Thoracic aorta (tissue), 2 donors: ENCODE measurements at regions not wholly inside any gene's neighbourhood (a gene's known extent, or its start where the extent isn't known, plus 50 kb on each side); places are given as distances from the start of the nearest gene placed in this dataset.

Source experiments
- ATAC-seq: fragments of 150-250 bp; one replicate; pipeline ENCODE4 v1.8.0; 2017; ENCODE audit warnings: low read depth; ENCODE audit not compliant: insufficient number of reproducible peaks, low FRiP score
- DNase-seq: peaks from one replicate; pipeline ENCODE4 v3.0.0-alpha.2; 2020; ENCODE audit warnings: low spot score
- H3K27ac ChIP-seq, 2 donors: fragments of 200-600 bp; sonication (generic); 1 replicate in 1 of 2; 2 replicates in 1 of 2; pipeline ENCODE4 v1.5.1; 2016; ENCODE audit warnings: mild to moderate bottlenecking in 2 of 2, moderate library complexity in 2 of 2
- H3K27me3 ChIP-seq: fragments of 200-600 bp; sonication (generic); replicated peaks from 2 replicates; pipeline ENCODE4 v1.6.0; 2016; ENCODE audit warnings: mild to moderate bottlenecking; ENCODE audit not compliant: insufficient read depth
- H3K36me3 ChIP-seq: fragments of 200-600 bp; sonication (generic); one replicate; pipeline ENCODE4 v1.5.1; 2016
- H3K4me1 ChIP-seq, 2 donors: fragments of 200-600 bp; sonication (generic); 1 replicate in 1 of 2; 2 replicates in 1 of 2; pipeline versions ENCODE4 v1.5.1 to v1.6.0; 2016; ENCODE audit warnings: low read depth in 2 of 2, mild to moderate bottlenecking in 1 of 2; ENCODE audit not compliant: control insufficient read depth in 1 of 2
- H3K4me3 ChIP-seq: fragments of 200-600 bp; sonication (generic); 2 replicates; pipeline ENCODE4 v1.5.1; 2016; ENCODE audit warnings: mild to moderate bottlenecking
- H3K9me3 ChIP-seq: fragments of 200-600 bp; sonication (generic); 2 replicates; pipeline ENCODE4 v1.5.1; 2016
- CTCF ChIP-seq: fragments of 200-600 bp; sonication (generic); IDR thresholded peaks from one replicate; pipeline ENCODE4 v1.5.1; 2019; ENCODE audit warnings: antibody characterized with exemption

GRCh38 chr11:98842187-98842586, 178.6 kb upstream of the CNTN5 start:
- peaks cover 4% of the 10 kb centered on the region for H3K9me3 ChIP-seq
- H3K4me1 ChIP-seq, result no peaks in the 10 kb centered on the region
- no peaks in the 10 kb centered on the region for H3K36me3 ChIP-seq
- DNase-seq, result no peak
- ATAC-seq, result no peak
- H3K4me3 ChIP-seq, result no peak overlapping the region
- H3K27ac ChIP-seq, result no peak overlapping the region
- TF ChIP-seq CTCF, result no peak
- no peaks in the 10 kb centered on the region for H3K27me3 ChIP-seq

GRCh38 chr11:98862169-98862568, 158.6 kb upstream of the CNTN5 start:
- Histone ChIP-seq H3K36me3 (no peaks in the 10 kb centered on the region), H3K9me3 (no peaks in the 10 kb centered on the region), H3K27ac (no peak overlapping the region), H3K4me1 (no peaks in the 10 kb centered on the region), H3K27me3 (no peaks in the 10 kb centered on the region), H3K4me3 (no peak overlapping the region)
- ATAC-seq (no peak), DNase-seq (no peak)
- no peak for TF ChIP-seq CTCF

- Histone ChIP-seq H3K4me3 (no peak overlapping the region), H3K4me1 (no peaks in the 10 kb centered on the region), H3K27ac (no peak overlapping the region), H3K9me3 (no peaks in the 10 kb centered on the region), H3K36me3 (no peaks in the 10 kb centered on the region), H3K27me3 (no peaks in the 10 kb centered on the region)
- ATAC-seq (no peak), DNase-seq (no peak)
- TF ChIP-seq CTCF, result no peak
Measured at GRCh38 chr11:98871690-98872089, 149.1 kb upstream of the CNTN5 start.

GRCh38 chr11:98874050-98874449, 146.7 kb upstream of the CNTN5 start:
- Histone ChIP-seq H3K36me3 (no peaks in the 10 kb centered on the region), H3K4me1 (no peaks in the 10 kb centered on the region), H3K4me3 (no peak overlapping the region), H3K27me3 (no peaks in the 10 kb centered on the region), H3K9me3 (no peaks in the 10 kb centered on the region), H3K27ac (no peak overlapping the region)
- TF ChIP-seq CTCF, result no peak
- DNase-seq (no peak), ATAC-seq (no peak)

GRCh38 chr11:98895936-98896335, 124.8 kb upstream of the CNTN5 start:
- no peak overlapping the region for H3K27ac ChIP-seq
- no peak for TF ChIP-seq CTCF

More at GRCh38 chr11:98895936-98896335, 124.8 kb upstream of the CNTN5 start:
- H3K4me1 ChIP-seq, result no peaks in the 10 kb centered on the region
- DNase-seq (no peak), ATAC-seq (no peak)
- no peak overlapping the region for H3K4me3 ChIP-seq
- H3K27me3 ChIP-seq, result no peaks in the 10 kb centered on the region
- H3K9me3 ChIP-seq, result no peaks in the 10 kb centered on the region
- no peaks in the 10 kb centered on the region for H3K36me3 ChIP-seq
